Glutamatergic neuron (in vitro differentiated cells): ENCODE measurements at regions not wholly inside any gene's neighbourhood (a gene's known extent, or its start where the extent isn't known, plus 50 kb on each side); places are given as distances from the start of the nearest gene placed in this dataset.

ENCODE experiments used
- DNase-seq: peaks from one replicate; pipeline ENCODE4 v3.0.0; 2022
- H3K27ac Mint-ChIP-seq: one replicate; pipeline ENCODE4 v1.8.0; 2020; ENCODE audit warnings: mild to moderate bottlenecking, mixed read lengths, inconsistent platforms; ENCODE audit not compliant: unreplicated experiment
- H3K27me3 Mint-ChIP-seq: one replicate; pipeline ENCODE4 v1.8.0; 2020; ENCODE audit warnings: mild to moderate bottlenecking, moderate library complexity, mixed read lengths, inconsistent platforms; ENCODE audit not compliant: unreplicated experiment
- H3K36me3 Mint-ChIP-seq: one replicate; pipeline ENCODE4 v1.8.0; 2020; ENCODE audit warnings: mild to moderate bottlenecking, mixed read lengths, inconsistent platforms; ENCODE audit not compliant: unreplicated experiment
- H3K4me1 Mint-ChIP-seq: one replicate; pipeline ENCODE4 v1.8.0; 2020; ENCODE audit warnings: mild to moderate bottlenecking, low read depth, mixed read lengths, inconsistent platforms; ENCODE audit not compliant: unreplicated experiment
- H3K4me3 Mint-ChIP-seq: one replicate; pipeline ENCODE4 v1.8.0; 2020; ENCODE audit warnings: mild to moderate bottlenecking, mixed read lengths, inconsistent platforms; ENCODE audit not compliant: unreplicated experiment
- H3K9me3 Mint-ChIP-seq: one replicate; pipeline ENCODE4 v1.8.0; 2020; ENCODE audit warnings: mild to moderate bottlenecking, moderate library complexity, mixed read lengths, inconsistent platforms; ENCODE audit not compliant: unreplicated experiment
- TF ChIP-seq, protein P1 (sequence below): fragments of 200-600 bp; sonication (generic); IDR thresholded peaks from one replicate; pipeline ENCODE4 v1.5.0; 2021; ENCODE audit not compliant: partially characterized antibody, unreplicated experiment

GRCh38 chr6:48032151-48032550 lies 78.8 kb downstream of the PTCHD4 start:
- peaks cover 2% of the 10 kb centered on the region for H3K9me3 Mint-ChIP-seq
- TF ChIP-seq, protein P1, sequence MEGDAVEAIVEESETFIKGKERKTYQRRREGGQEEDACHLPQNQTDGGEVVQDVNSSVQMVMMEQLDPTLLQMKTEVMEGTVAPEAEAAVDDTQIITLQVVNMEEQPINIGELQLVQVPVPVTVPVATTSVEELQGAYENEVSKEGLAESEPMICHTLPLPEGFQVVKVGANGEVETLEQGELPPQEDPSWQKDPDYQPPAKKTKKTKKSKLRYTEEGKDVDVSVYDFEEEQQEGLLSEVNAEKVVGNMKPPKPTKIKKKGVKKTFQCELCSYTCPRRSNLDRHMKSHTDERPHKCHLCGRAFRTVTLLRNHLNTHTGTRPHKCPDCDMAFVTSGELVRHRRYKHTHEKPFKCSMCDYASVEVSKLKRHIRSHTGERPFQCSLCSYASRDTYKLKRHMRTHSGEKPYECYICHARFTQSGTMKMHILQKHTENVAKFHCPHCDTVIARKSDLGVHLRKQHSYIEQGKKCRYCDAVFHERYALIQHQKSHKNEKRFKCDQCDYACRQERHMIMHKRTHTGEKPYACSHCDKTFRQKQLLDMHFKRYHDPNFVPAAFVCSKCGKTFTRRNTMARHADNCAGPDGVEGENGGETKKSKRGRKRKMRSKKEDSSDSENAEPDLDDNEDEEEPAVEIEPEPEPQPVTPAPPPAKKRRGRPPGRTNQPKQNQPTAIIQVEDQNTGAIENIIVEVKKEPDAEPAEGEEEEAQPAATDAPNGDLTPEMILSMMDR = no peak
- peaks cover 4% of the 10 kb centered on the region for H3K27me3 Mint-ChIP-seq
- no peak overlapping the region for H3K27ac Mint-ChIP-seq
- DNase-seq = peak; percentile 47
- H3K4me3 Mint-ChIP-seq = no peak overlapping the region
- no peaks in the 10 kb centered on the region for H3K36me3 Mint-ChIP-seq
- H3K4me1 Mint-ChIP-seq = peaks cover 3% of the 10 kb centered on the region

DNA sequence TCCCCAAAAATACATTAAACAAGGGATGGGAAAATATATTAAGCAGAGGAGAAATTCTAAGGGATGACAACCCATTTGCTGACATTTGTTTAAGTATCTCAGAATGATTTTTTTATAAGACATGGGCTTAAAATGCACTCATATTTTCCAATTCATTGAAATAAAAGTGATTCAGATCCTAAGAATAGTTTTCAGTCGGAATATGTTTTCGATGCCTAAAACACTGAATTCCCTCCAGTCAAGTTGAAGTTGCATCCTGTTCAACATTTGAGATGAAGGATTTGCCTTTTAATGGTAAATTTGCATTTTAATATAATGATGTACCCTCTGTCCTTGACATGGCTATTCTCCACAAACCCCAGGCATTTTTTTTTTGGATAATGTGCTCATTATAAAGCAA lies 79.3 kb downstream of the PTCHD4 start:
- Mint-ChIP-seq H3K9me3 (peaks cover 2% of the 10 kb centered on the region), H3K27ac (no peak overlapping the region), H3K4me3 (no peak overlapping the region), H3K36me3 (no peaks in the 10 kb centered on the region), H3K27me3 (peaks cover 4% of the 10 kb centered on the region), H3K4me1 (peaks cover 3% of the 10 kb centered on the region)
- no peak for DNase-seq
- TF ChIP-seq, protein P1 = no peak

DNA sequence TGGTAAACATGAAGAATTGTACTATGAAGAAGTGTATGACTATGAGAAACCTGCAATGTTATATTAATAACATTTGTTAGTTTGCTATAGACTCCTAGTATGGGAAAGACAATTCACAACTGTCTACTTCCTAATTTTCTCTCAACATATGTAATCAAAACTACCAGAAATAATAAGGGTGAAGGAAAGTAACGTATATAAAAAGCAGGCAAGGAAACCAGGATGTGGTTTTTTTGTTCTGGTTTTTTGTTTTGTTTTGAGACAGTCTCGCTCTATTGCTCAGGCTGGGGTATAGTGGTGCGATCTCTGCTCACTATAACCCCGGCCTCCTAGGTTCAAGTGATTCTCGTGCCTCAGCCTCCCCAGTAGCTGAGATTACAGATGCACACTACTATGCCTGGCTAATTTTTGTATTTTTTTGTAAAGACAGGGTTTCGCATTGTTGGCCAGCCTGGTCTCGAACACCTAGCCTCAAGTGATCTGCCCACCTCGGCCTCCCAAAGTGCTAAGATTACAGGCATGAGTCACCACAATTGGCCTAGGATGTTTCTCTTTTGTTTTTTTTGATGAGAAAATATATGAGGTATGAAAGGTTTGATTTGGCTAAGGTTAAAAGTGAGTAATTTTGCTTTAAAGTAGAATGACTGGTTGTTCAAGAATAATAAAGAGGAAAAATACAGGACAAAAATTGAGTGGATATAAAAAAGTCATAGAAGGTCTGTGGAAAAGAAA lies 83.1 kb downstream of the PTCHD4 start:
- no peak overlapping the region for H3K27ac Mint-ChIP-seq
- no peak for DNase-seq

GRCh38 chr6:48024956-48025355 lies 86.0 kb downstream of the PTCHD4 start:
- peaks cover 3% of the 10 kb centered on the region for H3K27me3 Mint-ChIP-seq
- TF ChIP-seq, protein P1 = no peak
- no peaks in the 10 kb centered on the region for H3K36me3 Mint-ChIP-seq
- no peak for DNase-seq
- H3K4me3 Mint-ChIP-seq = no peak overlapping the region
- peaks cover 19% of the 10 kb centered on the region for H3K4me1 Mint-ChIP-seq
- peak overlapping the region; percentile 90 for H3K27ac Mint-ChIP-seq
- peaks cover 5% of the 10 kb centered on the region for H3K9me3 Mint-ChIP-seq

More for the DNA sequence above, 83.1 kb downstream of the PTCHD4 start:
- peaks cover 7% of the 10 kb centered on the region for H3K9me3 Mint-ChIP-seq
- H3K27me3 Mint-ChIP-seq = peaks cover 7% of the 10 kb centered on the region
- peaks cover 22% of the 10 kb centered on the region for H3K4me1 Mint-ChIP-seq
- TF ChIP-seq, protein P1 = no peak
- H3K36me3 Mint-ChIP-seq = no peaks in the 10 kb centered on the region
- H3K4me3 Mint-ChIP-seq = no peak overlapping the region

GRCh38 chr6:48021904-48022303 lies 89.1 kb downstream of the PTCHD4 start:
- H3K4me1 Mint-ChIP-seq = peaks cover 19% of the 10 kb centered on the region
- TF ChIP-seq, protein P1 = no peak

More at GRCh38 chr6:48021904-48022303, 89.1 kb downstream of the PTCHD4 start:
- H3K27me3 Mint-ChIP-seq = peaks cover 3% of the 10 kb centered on the region
- H3K4me3 Mint-ChIP-seq = no peak overlapping the region
- no peaks in the 10 kb centered on the region for H3K36me3 Mint-ChIP-seq
- no peak overlapping the region for H3K27ac Mint-ChIP-seq
- peaks cover 5% of the 10 kb centered on the region for H3K9me3 Mint-ChIP-seq
- DNase-seq = no peak
